ENCODE measurements at regions not wholly inside any gene's neighbourhood (a gene's known extent, or its start where the extent isn't known, plus 50 kb on each side); places are given as distances from the start of the nearest gene placed in this dataset.

- no peak for TF ChIP-seq EZH2 (IDR thresholded peaks at IDR 0.05; ENCODE audit: borderline replicate concordance, low read length)
- TF ChIP-seq, protein P1, sequence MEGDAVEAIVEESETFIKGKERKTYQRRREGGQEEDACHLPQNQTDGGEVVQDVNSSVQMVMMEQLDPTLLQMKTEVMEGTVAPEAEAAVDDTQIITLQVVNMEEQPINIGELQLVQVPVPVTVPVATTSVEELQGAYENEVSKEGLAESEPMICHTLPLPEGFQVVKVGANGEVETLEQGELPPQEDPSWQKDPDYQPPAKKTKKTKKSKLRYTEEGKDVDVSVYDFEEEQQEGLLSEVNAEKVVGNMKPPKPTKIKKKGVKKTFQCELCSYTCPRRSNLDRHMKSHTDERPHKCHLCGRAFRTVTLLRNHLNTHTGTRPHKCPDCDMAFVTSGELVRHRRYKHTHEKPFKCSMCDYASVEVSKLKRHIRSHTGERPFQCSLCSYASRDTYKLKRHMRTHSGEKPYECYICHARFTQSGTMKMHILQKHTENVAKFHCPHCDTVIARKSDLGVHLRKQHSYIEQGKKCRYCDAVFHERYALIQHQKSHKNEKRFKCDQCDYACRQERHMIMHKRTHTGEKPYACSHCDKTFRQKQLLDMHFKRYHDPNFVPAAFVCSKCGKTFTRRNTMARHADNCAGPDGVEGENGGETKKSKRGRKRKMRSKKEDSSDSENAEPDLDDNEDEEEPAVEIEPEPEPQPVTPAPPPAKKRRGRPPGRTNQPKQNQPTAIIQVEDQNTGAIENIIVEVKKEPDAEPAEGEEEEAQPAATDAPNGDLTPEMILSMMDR (IDR thresholded peaks at IDR 0.05; ENCODE audit: low read length), result no peak
Measured at GRCh38 chr4:32597354-32597753, 1877.2 kb downstream of the PCDH7 start.

Data from OCI-LY1 (cell line).